ENCODE measurements at regions not wholly inside any gene's neighbourhood (a gene's known extent, or its start where the extent isn't known, plus 50 kb on each side); places are given as distances from the start of the nearest gene placed in this dataset.

- TF ChIP-seq GATA2 (CRISPR knock-in tag; IDR thresholded peaks at IDR 0.05): no peak
- TF ChIP-seq YY1 (IDR thresholded peaks at IDR 0.05; ENCODE audit: low read depth): no peak
- no peak for TF ChIP-seq ELF1 (IDR thresholded peaks at IDR 0.05)
- no peak for TF ChIP-seq USF1 (IDR thresholded peaks at IDR 0.05; ENCODE audit: borderline replicate concordance, low read depth)
- no peak for TF ChIP-seq RAD21 (IDR thresholded peaks at IDR 0.05; ENCODE audit: low read length)
- no peak for TF ChIP-seq EZH2phosphoT487 (IDR thresholded peaks at IDR 0.05; ENCODE audit: borderline replicate concordance, low read depth)
- no peak for TF ChIP-seq GABPA (IDR thresholded peaks at IDR 0.05; ENCODE audit: low read depth)
- Histone ChIP-seq H3K4me1 (ENCODE audit: control insufficient read depth in 1 of 2, insufficient read depth in 2 of 2, low read depth in 1 of 2, low read length in 1 of 2) (no peaks in the 10 kb centered on the region), H3K4me3 (ENCODE audit: low read depth in 2 of 2, low read length in 1 of 2) (no peak overlapping the region), H3K9me2 (no peaks in the 10 kb centered on the region), H3K36me3 (replicated peaks in 1 of 2; ENCODE audit: control insufficient read depth in 1 of 2, insufficient read depth in 2 of 2, low read length in 1 of 2) (no peaks in the 10 kb centered on the region), H2AFZ (ENCODE audit: low read depth) (no peak overlapping the region), H3K9me3 (no peaks in the 10 kb centered on the region), H3K27ac (ENCODE audit: low read depth in 2 of 2, low read length in 1 of 2) (no peak overlapping the region), H3F3A (replicated peaks; ENCODE audit: insufficient read depth) (no peaks in the 10 kb centered on the region), H4K20me1 (ENCODE audit: insufficient read depth) (no peaks in the 10 kb centered on the region), H3K4me2 (no peak overlapping the region), H3K79me2 (ENCODE audit: insufficient read depth) (no peaks in the 10 kb centered on the region), H3K27me3 (ENCODE audit: insufficient read depth) (no peaks in the 10 kb centered on the region), H3K9ac (no peak overlapping the region)
- POLR2A ChIA-PET: no interaction called here
- CTCF ChIA-PET: interaction anchor here (1.6 kb wide), 1 partner anchor 13 kb away, joined by 5 read pairs; no protein-coding TSS in a partner anchor
- DNase-seq: no peak
- WGBS (ENCODE audit: low lambda C conversion rate): 58% methylated on average over 14 of the region's 14 CpGs
Measured at GRCh38 chr1:213417225-213417820, 366.3 kb downstream of the RPS6KC1 start.

- no peak for TF ChIP-seq POLR2AphosphoS5 (IDR thresholded peaks at IDR 0.05; ENCODE audit: low read depth, low read length)
- TF ChIP-seq RCOR1 (IDR thresholded peaks at IDR 0.05; ENCODE audit: low read length): no peak
- no peak for TF ChIP-seq GABPA (IDR thresholded peaks at IDR 0.05; ENCODE audit: low read depth)
- no peak for TF ChIP-seq MAX (IDR thresholded peaks at IDR 0.05; ENCODE audit: low read depth)
- no peak for TF ChIP-seq USF1 (IDR thresholded peaks at IDR 0.05; ENCODE audit: borderline replicate concordance, low read depth)
- no peak for TF ChIP-seq REST (IDR thresholded peaks at IDR 0.05; ENCODE audit: low read depth, low read length)
- no peak for TF ChIP-seq MXI1 (IDR thresholded peaks at IDR 0.05; ENCODE audit: low read depth, low read length)
- no peak for TF ChIP-seq RAD21 (IDR thresholded peaks at IDR 0.05; ENCODE audit: low read length)
- TF ChIP-seq RFX5 (IDR thresholded peaks at IDR 0.05; ENCODE audit: low read length): no peak
- TF ChIP-seq PBX3 (IDR thresholded peaks at IDR 0.05): no peak
- no peak for TF ChIP-seq NFIC (IDR thresholded peaks at IDR 0.05; ENCODE audit: borderline replicate concordance)
- no peak for TF ChIP-seq ELF1 (IDR thresholded peaks at IDR 0.05)
- TF ChIP-seq TCF12 (IDR thresholded peaks at IDR 0.05): no peak
- POLR2A ChIA-PET: no interaction called here
- CTCF ChIA-PET: no interaction called here
- Histone ChIP-seq H3K27ac (ENCODE audit: low read depth in 2 of 2, low read length in 1 of 2) (no peak overlapping the region), H3K4me1 (ENCODE audit: control insufficient read depth in 1 of 2, insufficient read depth in 2 of 2, low read depth in 1 of 2, low read length in 1 of 2) (no peaks in the 10 kb centered on the region; a peak in 1 of 4 replicates), H4K20me1 (ENCODE audit: insufficient read depth) (no peaks in the 10 kb centered on the region), H3K9me2 (no peaks in the 10 kb centered on the region), H3F3A (replicated peaks; ENCODE audit: insufficient read depth) (no peaks in the 10 kb centered on the region), H3K4me2 (no peak overlapping the region), H3K27me3 (ENCODE audit: insufficient read depth) (no peaks in the 10 kb centered on the region), H3K9ac (no peak overlapping the region), H3K9me3 (no peaks in the 10 kb centered on the region), H3K79me2 (ENCODE audit: insufficient read depth) (no peaks in the 10 kb centered on the region), H3K4me3 (ENCODE audit: low read depth in 2 of 2, low read length in 1 of 2) (no peak overlapping the region), H2AFZ (ENCODE audit: low read depth) (no peak overlapping the region), H3K36me3 (replicated peaks in 1 of 2; ENCODE audit: control insufficient read depth in 1 of 2, insufficient read depth in 2 of 2, low read length in 1 of 2) (no peaks in the 10 kb centered on the region)
- WGBS (ENCODE audit: low lambda C conversion rate): 31% methylated on average over 4 of the region's 5 CpGs
- no peak for DNase-seq
Measured at GRCh38 chr1:213417846-213418245, 366.8 kb downstream of the RPS6KC1 start.

Data from SK-N-SH (cell line).